Mesenchymal stem cell (in vitro differentiated cells and primary cell): ENCODE measurements at regions not wholly inside any gene's neighbourhood (a gene's known extent, or its start where the extent isn't known, plus 50 kb on each side); places are given as distances from the start of the nearest gene placed in this dataset.

Source experiments
- DNase-seq: peaks from one replicate; pipeline ENCODE4 v3.0.0-alpha.2; 2013
- H2AFZ ChIP-seq: one replicate; pipeline ENCODE4 v1.6.1; 2013; ENCODE audit warnings: low read depth, mild to moderate bottlenecking, control low read depth, inconsistent platforms, low read length, moderate library complexity
- H2AK5ac ChIP-seq: 2 replicates; pipeline ENCODE4 v1.6.1; 2013; ENCODE audit warnings: low read length, moderate library complexity, mild to moderate bottlenecking, inconsistent platforms; ENCODE audit not compliant: severe bottlenecking
- H2BK120ac ChIP-seq: one replicate; pipeline ENCODE4 v1.6.1; 2013; ENCODE audit warnings: low read depth, mild to moderate bottlenecking, inconsistent platforms, low read length, moderate library complexity
- H2BK12ac ChIP-seq, 2 experiments: one replicate each; pipeline ENCODE4 v1.6.1; 2013; ENCODE audit warnings: inconsistent platforms in 2 of 2, low read length in 2 of 2, mild to moderate bottlenecking in 2 of 2, moderate library complexity in 2 of 2, control low read depth in 1 of 2
- H2BK15ac ChIP-seq: one replicate; pipeline ENCODE4 v1.6.1; 2013; ENCODE audit warnings: mild to moderate bottlenecking, low read depth, inconsistent platforms; ENCODE audit not compliant: poor library complexity, severe bottlenecking
- H2BK5ac ChIP-seq: 2 replicates; pipeline ENCODE4 v1.6.1; 2013; ENCODE audit warnings: low read depth, mild to moderate bottlenecking, low read length, control low read depth, inconsistent platforms; ENCODE audit not compliant: poor library complexity, severe bottlenecking
- H3K14ac ChIP-seq, 2 experiments: one replicate each; pipeline ENCODE4 v1.6.1; 2013; ENCODE audit warnings: inconsistent platforms in 2 of 2, low read length in 2 of 2, control low read depth in 1 of 2, mild to moderate bottlenecking in 1 of 2, moderate library complexity in 1 of 2
- H3K18ac ChIP-seq, 2 experiments: one replicate each; pipeline ENCODE4 v1.6.1; 2013; ENCODE audit warnings: inconsistent platforms in 2 of 2, low read length in 2 of 2, control low read depth in 1 of 2, low read depth in 1 of 2, mild to moderate bottlenecking in 1 of 2
- H3K23ac ChIP-seq, 2 experiments: one replicate each; pipeline ENCODE4 v1.6.1; 2013; ENCODE audit warnings: inconsistent platforms in 2 of 2, low read length in 2 of 2, mild to moderate bottlenecking in 2 of 2, moderate library complexity in 2 of 2, control low read depth in 1 of 2
- H3K27ac ChIP-seq: 2 replicates; pipeline ENCODE4 v1.5.1; 2013; ENCODE audit warnings: mild to moderate bottlenecking, moderate library complexity, low read length, control low read depth, inconsistent platforms; ENCODE audit not compliant: poor library complexity, severe bottlenecking
- H3K27me3 ChIP-seq, 2 experiments: 2 replicates each; pipeline versions ENCODE4 v1.6.1 to v1.7.0; 2013; ENCODE audit warnings: low read length in 2 of 2, mild to moderate bottlenecking in 2 of 2, moderate library complexity in 2 of 2, control low read depth in 1 of 2, inconsistent platforms in 1 of 2; ENCODE audit not compliant: control insufficient read depth in 1 of 2, insufficient read depth in 1 of 2
- H3K36me3 ChIP-seq, 2 experiments: 2 replicates each; pipeline versions ENCODE4 v1.6.1 to v1.7.0; 2013; ENCODE audit warnings: low read length in 2 of 2, control low read depth in 1 of 2, inconsistent platforms in 1 of 2, low read depth in 1 of 2, mild to moderate bottlenecking in 1 of 2; ENCODE audit not compliant: insufficient read depth in 2 of 2, control insufficient read depth in 1 of 2
- H3K4ac ChIP-seq, 2 experiments: one replicate each; pipeline ENCODE4 v1.6.1; 2013; ENCODE audit warnings: inconsistent platforms in 2 of 2, low read length in 2 of 2, mild to moderate bottlenecking in 2 of 2, moderate library complexity in 2 of 2, control low read depth in 1 of 2, low read depth in 1 of 2
- H3K4me1 ChIP-seq: 2 replicates; pipeline ENCODE4 v1.6.1; 2013; ENCODE audit warnings: low read depth, low read length, control low read depth; ENCODE audit not compliant: control insufficient read depth, insufficient read depth
- H3K4me2 ChIP-seq: 2 replicates; pipeline ENCODE4 v1.6.1; 2013; ENCODE audit warnings: low read length, mild to moderate bottlenecking, inconsistent platforms; ENCODE audit not compliant: poor library complexity, severe bottlenecking
- H3K4me3 ChIP-seq, 2 experiments: 2 replicates each; pipeline versions ENCODE4 v1.5.1 to v1.7.0; 2013; ENCODE audit warnings: low read length in 2 of 2, mild to moderate bottlenecking in 2 of 2, control low read depth in 1 of 2, low read depth in 1 of 2; ENCODE audit not compliant: insufficient read depth in 1 of 2
- H3K79me1 ChIP-seq: replicated peaks from 2 replicates; pipeline ENCODE4 v1.6.1; 2013; ENCODE audit warnings: mild to moderate bottlenecking, control low read depth, low read length, inconsistent platforms; ENCODE audit not compliant: poor library complexity, severe bottlenecking
- H3K9ac ChIP-seq: 2 replicates; pipeline ENCODE4 v1.7.0; 2013; ENCODE audit warnings: mild to moderate bottlenecking, low read length, moderate library complexity
- H3K9me3 ChIP-seq: 2 replicates; pipeline ENCODE4 v1.7.0; 2013; ENCODE audit warnings: mild to moderate bottlenecking, low read length; ENCODE audit not compliant: control insufficient read depth
- H4K8ac ChIP-seq: one replicate; pipeline ENCODE4 v1.6.1; 2013; ENCODE audit warnings: inconsistent platforms, mild to moderate bottlenecking, low read length, moderate library complexity
- H4K91ac ChIP-seq: one replicate; pipeline ENCODE4 v1.6.1; 2013; ENCODE audit warnings: mild to moderate bottlenecking, low read length, inconsistent platforms
- WGBS: methylation state at CpG from one replicate; pipeline ENCODE4 v1.1.7; 2013; ENCODE audit warnings: mixed read lengths; 5-methylcytosine and 5-hydroxymethylcytosine counted together

GRCh38 chr21:17979763-17980162 lies 160.6 kb upstream of the C21orf91 start:
- Histone ChIP-seq H3K4ac (no peak overlapping the region), H4K8ac (no peak overlapping the region), H3K9ac (no peak overlapping the region), H2BK120ac (no peak overlapping the region), H4K91ac (no peak overlapping the region), H2BK5ac (no peak overlapping the region), H3K14ac (no peak overlapping the region), H2BK12ac (no peak overlapping the region), H3K79me1 (no peaks in the 10 kb centered on the region), H3K4me3 (no peak overlapping the region), H3K23ac (no peak overlapping the region), H3K18ac (no peak overlapping the region), H3K9me3 (no peaks in the 10 kb centered on the region), H3K4me2 (no peak overlapping the region), H3K27ac (no peak overlapping the region), H2AFZ (no peak overlapping the region), H2AK5ac (no peak overlapping the region), H2BK15ac (no peak overlapping the region), H3K36me3 (no peaks in the 10 kb centered on the region), H3K4me1 (no peaks in the 10 kb centered on the region), H3K27me3 (no peaks in the 10 kb centered on the region)
- no peak for DNase-seq
- 100% methylated on average over 1 of the region's 1 CpG for whole genome bisulfite sequencing

DNA sequence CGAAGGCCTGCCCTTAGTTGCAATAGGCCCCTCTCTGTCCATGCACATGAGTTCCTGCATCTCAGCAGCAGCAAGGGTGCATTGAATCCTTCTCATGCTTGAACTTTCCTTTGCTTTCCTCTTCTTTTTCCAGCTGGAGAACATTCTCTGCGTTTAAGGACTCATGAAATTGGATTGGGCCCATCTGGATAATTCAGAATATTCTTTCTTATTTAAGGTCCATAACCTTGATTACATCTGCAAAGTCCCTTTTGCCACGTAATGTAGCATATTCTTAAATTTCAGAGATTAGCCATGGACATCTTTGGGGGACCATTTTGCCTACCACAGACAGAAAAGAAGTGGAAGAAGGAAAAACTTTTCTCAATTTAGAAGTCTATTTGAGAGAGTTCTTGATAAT lies 159.7 kb upstream of the C21orf91 start:
- H3K4ac ChIP-seq: no peak overlapping the region
- no peak overlapping the region for H2BK15ac ChIP-seq
- H3K4me1 ChIP-seq: no peaks in the 10 kb centered on the region
- H2BK5ac ChIP-seq: no peak overlapping the region
- DNase-seq: no peak
- no peak overlapping the region for H2AFZ ChIP-seq
- H3K79me1 ChIP-seq: no peaks in the 10 kb centered on the region
- H2BK12ac ChIP-seq: no peak overlapping the region
- no peaks in the 10 kb centered on the region for H3K9me3 ChIP-seq
- WGBS: 91% methylated on average over 3 of the region's 3 CpGs
- no peak overlapping the region for H3K4me2 ChIP-seq
- H3K18ac ChIP-seq: no peak overlapping the region
- no peak overlapping the region for H2AK5ac ChIP-seq
- no peak overlapping the region for H4K8ac ChIP-seq
- no peak overlapping the region for H3K27ac ChIP-seq
- H3K23ac ChIP-seq: no peak overlapping the region
- H3K14ac ChIP-seq: no peak overlapping the region
- no peaks in the 10 kb centered on the region for H3K36me3 ChIP-seq
- no peaks in the 10 kb centered on the region for H3K27me3 ChIP-seq
- H3K4me3 ChIP-seq: no peak overlapping the region
- H3K9ac ChIP-seq: no peak overlapping the region
- H4K91ac ChIP-seq: no peak overlapping the region
- H2BK120ac ChIP-seq: no peak overlapping the region

- no peak overlapping the region for H4K8ac ChIP-seq
- H2BK120ac ChIP-seq: no peak overlapping the region
- no peak for DNase-seq
- no peak overlapping the region for H4K91ac ChIP-seq
- H3K14ac ChIP-seq: no peak overlapping the region
- no peak overlapping the region for H3K4me2 ChIP-seq
- no peak overlapping the region for H3K4me3 ChIP-seq
- H3K18ac ChIP-seq: no peak overlapping the region
- no peaks in the 10 kb centered on the region for H3K27me3 ChIP-seq
- no peak overlapping the region for H2BK12ac ChIP-seq
- no peak overlapping the region for H3K9ac ChIP-seq
- H2AFZ ChIP-seq: no peak overlapping the region
- no peaks in the 10 kb centered on the region for H3K36me3 ChIP-seq
- H3K4ac ChIP-seq: no peak overlapping the region
- no peaks in the 10 kb centered on the region for H3K9me3 ChIP-seq
- no peaks in the 10 kb centered on the region for H3K79me1 ChIP-seq
- H3K23ac ChIP-seq: no peak overlapping the region
- H2BK5ac ChIP-seq: no peak overlapping the region
- no peak overlapping the region for H2AK5ac ChIP-seq
- no peak overlapping the region for H3K27ac ChIP-seq
- H3K4me1 ChIP-seq: no peaks in the 10 kb centered on the region
- no peak overlapping the region for H2BK15ac ChIP-seq
Measured at GRCh38 chr21:17976691-17977090, 157.5 kb upstream of the C21orf91 start.

- Histone ChIP-seq H2AK5ac (no peak overlapping the region), H2BK5ac (no peak overlapping the region), H2BK15ac (no peak overlapping the region), H3K36me3 (no peaks in the 10 kb centered on the region), H3K9me3 (no peaks in the 10 kb centered on the region), H3K4me3 (no peak overlapping the region), H3K23ac (no peak overlapping the region), H3K14ac (no peak overlapping the region), H3K4me2 (no peak overlapping the region), H3K27ac (no peak overlapping the region), H2AFZ (no peak overlapping the region), H3K27me3 (no peaks in the 10 kb centered on the region), H4K8ac (no peak overlapping the region), H4K91ac (no peak overlapping the region), H2BK12ac (no peak overlapping the region), H3K79me1 (no peaks in the 10 kb centered on the region), H3K4me1 (no peaks in the 10 kb centered on the region), H2BK120ac (no peak overlapping the region), H3K18ac (no peak overlapping the region), H3K9ac (no peak overlapping the region), H3K4ac (no peak overlapping the region)
- WGBS: no CpG with 5 or more reads among the region's 2 CpGs
- no peak for DNase-seq
Measured at GRCh38 chr21:17976139-17976538, 157.0 kb upstream of the C21orf91 start.
